ENCODE measurements at regions not wholly inside any gene's neighbourhood (a gene's known extent, or its start where the extent isn't known, plus 50 kb on each side); places are given as distances from the start of the nearest gene placed in this dataset.

DNA sequence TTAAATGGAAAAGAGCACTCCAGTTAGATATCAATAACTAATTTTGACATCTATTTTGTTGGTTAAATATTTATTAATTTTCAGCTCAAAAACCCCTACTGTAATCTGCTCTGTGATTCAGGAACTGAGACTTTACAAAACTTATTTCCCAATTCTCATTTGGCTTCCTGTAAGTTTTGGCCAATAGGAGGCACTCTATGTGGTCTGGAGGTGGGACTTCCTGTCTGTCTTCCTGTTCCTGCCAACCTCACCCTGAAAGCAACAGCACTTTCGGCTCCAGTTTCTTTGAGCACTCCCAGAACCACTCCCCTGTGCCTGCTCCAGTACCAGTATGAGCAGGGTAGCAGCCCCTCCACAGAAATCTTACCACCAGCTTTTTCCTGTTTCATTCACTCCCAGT lies 1027.0 kb downstream of the VRK1 start:
- ChIA-PET CTCF (ENCODE audit: low intra/inter-chr PET ratio, low total read pairs) (no interaction called here), POLR2A (no interaction called here)
- intact Hi-C loops (cut with micrococcal nuclease; ENCODE audit: unreplicated experiment) = no loop called here
- TF ChIP-seq SAP130 (CRISPR knock-in tag; IDR thresholded peaks at IDR 0.05; ENCODE audit: low read depth) (no peak), HDAC2 (CRISPR knock-in tag; IDR thresholded peaks at IDR 0.05) (no peak), ZC3H13 (CRISPR knock-in tag; IDR thresholded peaks at IDR 0.05) (no peak), NR3C1 (CRISPR knock-in tag; IDR thresholded peaks at IDR 0.05) (no peak)
- TF ChIP-seq, protein P1, sequence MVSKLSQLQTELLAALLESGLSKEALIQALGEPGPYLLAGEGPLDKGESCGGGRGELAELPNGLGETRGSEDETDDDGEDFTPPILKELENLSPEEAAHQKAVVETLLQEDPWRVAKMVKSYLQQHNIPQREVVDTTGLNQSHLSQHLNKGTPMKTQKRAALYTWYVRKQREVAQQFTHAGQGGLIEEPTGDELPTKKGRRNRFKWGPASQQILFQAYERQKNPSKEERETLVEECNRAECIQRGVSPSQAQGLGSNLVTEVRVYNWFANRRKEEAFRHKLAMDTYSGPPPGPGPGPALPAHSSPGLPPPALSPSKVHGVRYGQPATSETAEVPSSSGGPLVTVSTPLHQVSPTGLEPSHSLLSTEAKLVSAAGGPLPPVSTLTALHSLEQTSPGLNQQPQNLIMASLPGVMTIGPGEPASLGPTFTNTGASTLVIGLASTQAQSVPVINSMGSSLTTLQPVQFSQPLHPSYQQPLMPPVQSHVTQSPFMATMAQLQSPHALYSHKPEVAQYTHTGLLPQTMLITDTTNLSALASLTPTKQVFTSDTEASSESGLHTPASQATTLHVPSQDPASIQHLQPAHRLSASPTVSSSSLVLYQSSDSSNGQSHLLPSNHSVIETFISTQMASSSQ (IDR thresholded peaks at IDR 0.05; ENCODE audit: low read depth) = no peak
- TF ChIP-seq, protein P1 (CRISPR knock-in tag; IDR thresholded peaks at IDR 0.05; ENCODE audit: borderline replicate concordance) = no peak
- TF ChIP-seq, protein P2, sequence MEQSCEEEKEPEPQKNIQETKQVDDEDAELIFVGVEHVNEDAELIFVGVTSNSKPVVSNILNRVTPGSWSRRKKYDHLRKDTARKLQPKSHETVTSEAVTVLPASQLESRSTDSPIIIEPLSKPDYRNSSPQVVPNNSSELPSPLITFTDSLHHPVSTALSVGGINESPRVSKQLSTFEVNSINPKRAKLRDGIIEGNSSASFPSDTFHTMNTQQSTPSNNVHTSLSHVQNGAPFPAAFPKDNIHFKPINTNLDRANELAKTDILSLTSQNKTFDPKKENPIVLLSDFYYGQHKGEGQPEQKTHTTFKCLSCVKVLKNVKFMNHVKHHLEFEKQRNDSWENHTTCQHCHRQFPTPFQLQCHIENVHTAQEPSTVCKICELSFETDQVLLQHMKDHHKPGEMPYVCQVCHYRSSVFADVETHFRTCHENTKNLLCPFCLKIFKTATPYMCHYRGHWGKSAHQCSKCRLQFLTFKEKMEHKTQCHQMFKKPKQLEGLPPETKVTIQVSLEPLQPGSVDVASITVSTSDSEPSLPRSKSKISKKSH (CRISPR knock-in tag; IDR thresholded peaks at IDR 0.05; ENCODE audit: borderline replicate concordance) = no peak
- TF ChIP-seq, protein P3, sequence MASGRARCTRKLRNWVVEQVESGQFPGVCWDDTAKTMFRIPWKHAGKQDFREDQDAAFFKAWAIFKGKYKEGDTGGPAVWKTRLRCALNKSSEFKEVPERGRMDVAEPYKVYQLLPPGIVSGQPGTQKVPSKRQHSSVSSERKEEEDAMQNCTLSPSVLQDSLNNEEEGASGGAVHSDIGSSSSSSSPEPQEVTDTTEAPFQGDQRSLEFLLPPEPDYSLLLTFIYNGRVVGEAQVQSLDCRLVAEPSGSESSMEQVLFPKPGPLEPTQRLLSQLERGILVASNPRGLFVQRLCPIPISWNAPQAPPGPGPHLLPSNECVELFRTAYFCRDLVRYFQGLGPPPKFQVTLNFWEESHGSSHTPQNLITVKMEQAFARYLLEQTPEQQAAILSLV (CRISPR knock-in tag; IDR thresholded peaks at IDR 0.05; ENCODE audit: borderline replicate concordance) = no peak
- no TSS peak for BruUV-seq (replicated peaks)
- Histone ChIP-seq H2AFZ (ENCODE audit: low read length) (no peak overlapping the region), H3K4me3 (replicated peaks in 1 of 3; ENCODE audit: insufficient read depth in 1 of 3, low read depth in 2 of 3, low read length in 3 of 3) (no peak overlapping the region), H3K9me3 (ENCODE audit: low read length) (peaks cover 65% of the 10 kb centered on the region), H4K20me1 (ENCODE audit: insufficient read depth, low read length) (no peaks in the 10 kb centered on the region), H3K27me3 (ENCODE audit: control insufficient read depth in 1 of 2, insufficient read depth in 2 of 2, low read length in 2 of 2) (no peaks in the 10 kb centered on the region), H3K4me2 (ENCODE audit: low read depth, low read length) (no peak overlapping the region), H3K79me2 (ENCODE audit: insufficient read depth, low read length) (no peaks in the 10 kb centered on the region), H3K9ac (ENCODE audit: insufficient read depth, low read depth, low read length) (no peak overlapping the region), H3K4me1 (ENCODE audit: insufficient read depth, low read length) (no peaks in the 10 kb centered on the region), H3K27ac (ENCODE audit: extremely low read length, insufficient read depth, low read length) (no peak overlapping the region), H3K36me3 (replicated peaks in 1 of 2; ENCODE audit: control insufficient read depth in 1 of 2, insufficient read depth in 2 of 2, low read length in 2 of 2) (no peaks in the 10 kb centered on the region)
- DNase-seq (ENCODE audit: low spot score) (no peak), ATAC-seq (no peak), FAIRE-seq (no peak)
- WGBS (ENCODE audit: low lambda C conversion rate) = 0% methylated on average over 1 of the region's 1 CpG
- in situ Hi-C loops (cut with HindIII; ENCODE audit: extremely low pct_ligation_motif_present, low pct_unique_long_range_greater_than_20kb) = no loop called here

Measured in HepG2 (cell line).